T-helper 2 cell treated with Interferon-gamma antibody and Interleukin-4, amounts not matched to agents 5 μg/mL and 100 μg/mL, for 36 hours (primary cell): ENCODE measurements at regions not wholly inside any gene's neighbourhood (a gene's known extent, or its start where the extent isn't known, plus 50 kb on each side); places are given as distances from the start of the nearest gene placed in this dataset.

ENCODE experiments used
- DNase-seq: peaks from one replicate; pipeline ENCODE4 v3.0.0; 2021; ENCODE audit warnings: low spot score
- H3K27ac Mint-ChIP-seq: one replicate; pipeline ENCODE4 v1.8.0; 2021; ENCODE audit warnings: mild to moderate bottlenecking, mixed read lengths
- H3K27me3 Mint-ChIP-seq: one replicate; pipeline ENCODE4 v1.8.0; 2021; ENCODE audit warnings: low read depth, mixed read lengths
- H3K36me3 Mint-ChIP-seq: one replicate; pipeline ENCODE4 v1.8.0; 2021; ENCODE audit warnings: low read depth, mixed read lengths
- H3K4me1 Mint-ChIP-seq: one replicate; pipeline ENCODE4 v1.8.0; 2021; ENCODE audit warnings: low read depth, mixed read lengths
- H3K4me3 Mint-ChIP-seq: one replicate; pipeline ENCODE4 v1.8.0; 2022; ENCODE audit warnings: mild to moderate bottlenecking, moderate library complexity, mixed read lengths
- H3K9me3 Mint-ChIP-seq: one replicate; pipeline ENCODE4 v1.8.0; 2021; ENCODE audit warnings: mixed read lengths

- Mint-ChIP-seq H3K27me3 (no peaks in the 10 kb centered on the region), H3K4me3 (no peak overlapping the region)
Observed at GRCh38 chr4:180372691-180373090, 1870.5 kb upstream of the TENM3 start.

GRCh38 chr4:180377741-180378140 is 1865.5 kb upstream of the TENM3 start:
- no peaks in the 10 kb centered on the region for H3K27me3 Mint-ChIP-seq
- no peak for DNase-seq
- no peaks in the 10 kb centered on the region for H3K4me1 Mint-ChIP-seq
- no peak overlapping the region for H3K4me3 Mint-ChIP-seq
- no peaks in the 10 kb centered on the region for H3K9me3 Mint-ChIP-seq
- H3K36me3 Mint-ChIP-seq: no peaks in the 10 kb centered on the region
- no peak overlapping the region for H3K27ac Mint-ChIP-seq

More at GRCh38 chr4:180372691-180373090, 1870.5 kb upstream of the TENM3 start:
- Mint-ChIP-seq H3K27ac (no peak overlapping the region), H3K4me1 (no peaks in the 10 kb centered on the region), H3K36me3 (no peaks in the 10 kb centered on the region), H3K9me3 (no peaks in the 10 kb centered on the region)
- DNase-seq: no peak

DNA sequence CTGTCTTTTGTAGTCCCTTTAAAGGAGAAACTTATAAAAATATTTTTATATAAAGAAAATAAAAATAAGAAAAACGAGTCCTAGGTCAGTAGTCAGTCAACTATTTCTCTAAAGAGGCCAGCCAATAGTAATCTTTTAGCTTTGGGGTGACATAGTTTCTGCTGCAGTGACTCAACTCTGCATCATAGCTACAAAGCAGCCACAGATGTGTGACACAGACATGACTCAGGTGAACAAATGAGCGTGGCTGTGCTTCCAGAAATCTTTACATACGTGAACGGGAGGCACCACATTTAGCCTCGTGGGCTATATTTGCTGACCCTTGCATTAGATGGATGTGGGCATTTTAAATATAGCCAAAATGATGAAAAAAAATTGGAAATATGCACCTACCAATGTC is 1862.5 kb upstream of the TENM3 start:
- Mint-ChIP-seq H3K4me1 (no peaks in the 10 kb centered on the region), H3K4me3 (no peak overlapping the region), H3K9me3 (no peaks in the 10 kb centered on the region), H3K36me3 (no peaks in the 10 kb centered on the region), H3K27ac (no peak overlapping the region), H3K27me3 (no peaks in the 10 kb centered on the region)
- no peak for DNase-seq

GRCh38 chr4:180391613-180392012 is 1851.6 kb upstream of the TENM3 start:
- H3K27ac Mint-ChIP-seq: no peak overlapping the region
- no peak for DNase-seq
- H3K27me3 Mint-ChIP-seq: no peaks in the 10 kb centered on the region
- H3K4me1 Mint-ChIP-seq: no peaks in the 10 kb centered on the region
- no peaks in the 10 kb centered on the region for H3K9me3 Mint-ChIP-seq
- no peaks in the 10 kb centered on the region for H3K36me3 Mint-ChIP-seq
- H3K4me3 Mint-ChIP-seq: no peak overlapping the region

GRCh38 chr4:180394312-180394711 is 1848.9 kb upstream of the TENM3 start:
- Mint-ChIP-seq H3K4me1 (no peaks in the 10 kb centered on the region), H3K27ac (no peak overlapping the region), H3K4me3 (no peak overlapping the region), H3K36me3 (no peaks in the 10 kb centered on the region), H3K27me3 (no peaks in the 10 kb centered on the region), H3K9me3 (no peaks in the 10 kb centered on the region)
- no peak for DNase-seq

- Mint-ChIP-seq H3K9me3 (no peaks in the 10 kb centered on the region), H3K36me3 (no peaks in the 10 kb centered on the region), H3K27ac (no peak overlapping the region), H3K27me3 (no peaks in the 10 kb centered on the region), H3K4me1 (no peaks in the 10 kb centered on the region), H3K4me3 (no peak overlapping the region)
- DNase-seq: no peak
Observed at GRCh38 chr4:180394730-180395129, 1848.5 kb upstream of the TENM3 start.

- Mint-ChIP-seq H3K9me3 (peaks cover 5% of the 10 kb centered on the region), H3K36me3 (no peaks in the 10 kb centered on the region), H3K27me3 (no peaks in the 10 kb centered on the region)
Observed at GRCh38 chr4:180398564-180398963, 1844.6 kb upstream of the TENM3 start.

DNA sequence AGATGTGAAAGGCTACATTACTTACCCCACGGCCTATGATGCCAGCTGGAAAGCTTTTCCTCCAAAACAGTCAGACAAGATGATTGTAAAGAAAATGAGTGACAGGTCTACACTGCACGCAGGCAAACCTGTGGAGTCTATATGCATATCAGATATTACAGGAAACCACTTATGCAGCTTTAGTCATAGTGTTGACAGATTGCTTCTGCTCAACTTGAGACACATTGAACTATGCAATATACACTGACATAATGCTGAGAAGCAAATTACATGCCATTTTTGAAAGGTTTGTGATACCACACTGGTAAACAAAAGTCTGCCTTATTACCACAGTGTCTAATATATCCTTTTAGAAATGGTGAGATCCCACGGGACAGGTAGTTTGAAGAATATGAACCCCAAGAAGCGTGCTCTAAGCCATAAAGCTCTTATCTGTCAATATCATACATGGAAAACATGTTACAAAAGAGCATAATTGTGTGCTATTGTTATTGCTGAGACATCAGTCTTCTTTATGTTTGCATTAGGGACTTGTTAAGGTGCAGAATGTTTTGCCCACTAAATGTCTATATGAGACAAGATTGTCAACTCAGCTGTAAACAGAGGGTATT is 1835.8 kb upstream of the TENM3 start:
- Mint-ChIP-seq H3K4me1 (no peaks in the 10 kb centered on the region), H3K27ac (no peak overlapping the region), H3K27me3 (no peaks in the 10 kb centered on the region), H3K9me3 (peaks cover 5% of the 10 kb centered on the region), H3K4me3 (no peak overlapping the region), H3K36me3 (no peaks in the 10 kb centered on the region)
- DNase-seq: no peak

More at GRCh38 chr4:180398564-180398963, 1844.6 kb upstream of the TENM3 start:
- no peak for DNase-seq
- Mint-ChIP-seq H3K4me3 (no peak overlapping the region), H3K27ac (no peak overlapping the region), H3K4me1 (no peaks in the 10 kb centered on the region)

- H3K36me3 Mint-ChIP-seq: no peaks in the 10 kb centered on the region
- H3K27ac Mint-ChIP-seq: no peak overlapping the region
- H3K9me3 Mint-ChIP-seq: no peaks in the 10 kb centered on the region
- no peaks in the 10 kb centered on the region for H3K4me1 Mint-ChIP-seq
- no peak for DNase-seq
- no peaks in the 10 kb centered on the region for H3K27me3 Mint-ChIP-seq
- H3K4me3 Mint-ChIP-seq: no peak overlapping the region
Observed at GRCh38 chr4:180418819-180419531, 1824.2 kb upstream of the TENM3 start.

DNA sequence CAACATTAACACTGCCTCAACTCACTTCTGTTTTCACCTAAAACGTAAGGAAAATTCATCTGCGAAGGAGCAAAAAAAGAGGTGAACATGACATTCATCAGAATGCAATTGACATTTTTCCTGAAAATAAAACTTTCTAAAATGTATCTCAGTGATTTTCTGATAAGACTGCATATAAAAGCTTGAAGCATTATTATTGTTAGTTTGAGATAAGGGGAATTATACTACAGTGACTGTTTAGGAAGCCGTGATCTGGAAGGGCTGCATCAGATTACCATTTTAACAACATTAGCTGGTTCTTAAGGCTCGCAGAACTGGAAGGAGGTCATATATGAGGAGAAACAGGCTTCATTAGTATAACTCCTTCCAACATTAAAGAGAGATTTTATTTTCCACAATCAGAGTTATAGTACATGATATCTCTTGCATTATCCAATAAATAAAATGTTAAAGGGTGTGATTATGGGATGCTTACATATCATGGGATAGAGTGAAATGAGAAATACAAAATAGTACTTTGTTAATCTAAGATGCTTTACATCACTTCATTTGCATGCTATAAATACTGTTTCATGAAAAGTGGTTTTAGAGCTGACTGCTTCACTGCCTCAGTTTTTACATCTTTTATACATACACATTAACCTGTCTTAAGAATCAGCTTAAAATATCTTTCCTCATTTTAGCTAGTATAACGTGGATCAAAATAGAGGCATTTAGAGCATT is 1820.1 kb upstream of the TENM3 start:
- H3K4me3 Mint-ChIP-seq: no peak overlapping the region
- no peak overlapping the region for H3K27ac Mint-ChIP-seq
- no peaks in the 10 kb centered on the region for H3K36me3 Mint-ChIP-seq

GRCh38 chr4:180423712-180424057 is 1819.5 kb upstream of the TENM3 start:
- H3K27me3 Mint-ChIP-seq: no peaks in the 10 kb centered on the region
- no peak overlapping the region for H3K27ac Mint-ChIP-seq
- no peak for DNase-seq
- no peaks in the 10 kb centered on the region for H3K9me3 Mint-ChIP-seq
- no peaks in the 10 kb centered on the region for H3K4me1 Mint-ChIP-seq
- H3K36me3 Mint-ChIP-seq: no peaks in the 10 kb centered on the region
- H3K4me3 Mint-ChIP-seq: no peak overlapping the region

More for the DNA sequence above, 1820.1 kb upstream of the TENM3 start:
- Mint-ChIP-seq H3K27me3 (no peaks in the 10 kb centered on the region), H3K4me1 (no peaks in the 10 kb centered on the region), H3K9me3 (no peaks in the 10 kb centered on the region)
- DNase-seq: no peak

DNA sequence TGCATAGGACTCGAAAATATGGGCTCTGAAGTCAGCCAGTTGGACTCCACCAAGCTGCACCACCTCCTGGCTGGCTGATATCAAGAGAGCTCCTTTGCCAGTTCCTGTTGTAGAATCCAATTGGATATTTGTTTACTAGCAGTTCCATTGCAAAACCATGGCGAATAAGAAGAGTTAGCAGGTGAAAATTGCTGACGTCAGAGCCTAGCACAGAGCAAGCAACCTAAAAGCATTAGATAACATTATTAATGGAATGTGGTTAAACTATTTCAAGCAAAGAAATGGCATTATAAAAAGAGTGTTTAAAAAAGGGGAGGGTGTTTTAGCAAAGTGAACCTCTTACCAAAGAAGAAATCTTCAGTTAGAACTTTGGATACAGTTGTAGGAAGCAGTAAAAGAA is 1816.3 kb upstream of the TENM3 start:
- H3K27me3 Mint-ChIP-seq: no peaks in the 10 kb centered on the region
- DNase-seq: no peak
- no peak overlapping the region for H3K4me3 Mint-ChIP-seq
- H3K9me3 Mint-ChIP-seq: no peaks in the 10 kb centered on the region
- H3K4me1 Mint-ChIP-seq: no peaks in the 10 kb centered on the region
- no peak overlapping the region for H3K27ac Mint-ChIP-seq
- H3K36me3 Mint-ChIP-seq: no peaks in the 10 kb centered on the region

DNA sequence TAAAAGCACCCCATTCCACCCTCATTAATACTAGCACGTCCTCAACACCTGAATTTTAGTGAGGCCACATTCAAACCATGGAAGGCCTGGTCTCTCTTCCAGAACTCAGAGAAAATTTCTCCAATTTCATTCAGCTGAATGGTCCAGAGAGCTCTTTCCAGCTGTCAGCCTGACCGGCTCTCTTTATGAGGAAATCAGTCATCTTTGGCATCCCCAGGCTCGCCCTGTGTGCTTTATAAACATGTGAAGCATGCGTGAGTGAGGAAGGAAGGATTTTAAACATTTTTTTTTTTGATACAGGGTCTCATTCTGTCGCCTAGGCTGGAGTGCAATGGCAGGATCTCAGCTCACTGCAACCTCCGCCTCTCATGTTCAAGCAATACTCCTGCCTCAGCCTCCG is 1812.9 kb upstream of the TENM3 start:
- Mint-ChIP-seq H3K4me3 (no peak overlapping the region), H3K27ac (no peak overlapping the region), H3K9me3 (no peaks in the 10 kb centered on the region), H3K4me1 (no peaks in the 10 kb centered on the region), H3K36me3 (no peaks in the 10 kb centered on the region), H3K27me3 (no peaks in the 10 kb centered on the region)
- no peak for DNase-seq

GRCh38 chr4:180434131-180434895 is 1808.9 kb upstream of the TENM3 start:
- Mint-ChIP-seq H3K27ac (no peak overlapping the region), H3K27me3 (no peaks in the 10 kb centered on the region), H3K36me3 (no peaks in the 10 kb centered on the region), H3K4me1 (no peaks in the 10 kb centered on the region), H3K9me3 (no peaks in the 10 kb centered on the region), H3K4me3 (no peak overlapping the region)
- DNase-seq: no peak
